Embryonic facial prominence (tissue), 1 donor: ENCODE measurements at regions not wholly inside any gene's neighbourhood (a gene's known extent, or its start where the extent isn't known, plus 50 kb on each side); places are given as distances from the start of the nearest gene placed in this dataset.

ENCODE experiments used
- DNase-seq: peaks from one replicate; pipeline ENCODE4 v3.0.0-alpha.2; 2016; ENCODE audit errors: extremely low spot score

DNA sequence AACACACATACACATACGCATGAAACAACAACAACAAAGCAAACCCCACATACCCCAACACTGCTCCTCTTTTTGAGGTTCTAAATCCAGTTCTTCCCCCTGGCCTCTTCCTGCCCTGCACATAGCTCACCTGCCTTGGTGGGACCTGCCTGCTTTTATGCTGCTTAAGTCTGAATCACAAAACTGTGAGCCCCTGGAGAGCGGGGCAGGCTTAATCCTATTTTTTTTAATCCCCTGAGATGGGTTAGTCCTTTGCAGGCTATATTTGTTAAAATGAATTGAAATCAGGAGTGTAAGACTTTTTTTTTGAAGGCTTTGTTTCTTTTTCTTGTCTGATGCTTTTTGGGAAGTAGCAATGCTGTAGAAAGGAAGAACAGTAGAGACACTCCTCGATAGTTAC lies 84.6 kb upstream of the MAX start:
- DNase-seq, result no peak

DNA sequence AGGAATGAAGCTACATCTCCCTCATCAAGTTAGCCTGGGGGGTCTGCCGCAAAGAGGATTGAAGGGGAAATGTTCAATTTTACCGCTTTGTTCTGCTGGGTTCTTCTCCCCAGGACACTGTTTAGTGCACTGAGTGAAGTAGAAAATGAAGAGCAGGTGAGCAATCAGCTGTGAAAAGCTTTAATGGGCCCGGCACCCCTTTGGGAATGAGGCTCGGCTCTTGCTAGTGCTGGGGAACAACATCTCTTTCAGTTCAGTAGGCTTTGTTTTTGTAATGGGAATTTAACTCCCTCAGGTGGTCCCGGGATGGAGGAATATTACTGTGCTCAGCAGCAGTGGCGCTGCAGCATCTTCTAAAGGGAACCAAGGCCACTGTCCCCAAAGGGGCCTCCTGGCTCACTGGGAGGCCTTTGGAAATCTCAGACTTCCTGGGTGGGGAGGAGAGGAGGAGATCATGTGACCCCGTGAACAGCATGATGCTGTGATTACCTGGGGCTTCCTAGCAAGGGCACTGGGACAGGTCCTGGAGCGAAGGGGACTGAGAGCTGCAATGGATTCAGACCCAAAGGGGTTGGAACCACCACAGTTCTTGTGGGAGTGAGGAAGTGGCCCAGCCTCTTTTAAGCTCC lies 85.2 kb upstream of the MAX start:
- no peak for DNase-seq

DNA sequence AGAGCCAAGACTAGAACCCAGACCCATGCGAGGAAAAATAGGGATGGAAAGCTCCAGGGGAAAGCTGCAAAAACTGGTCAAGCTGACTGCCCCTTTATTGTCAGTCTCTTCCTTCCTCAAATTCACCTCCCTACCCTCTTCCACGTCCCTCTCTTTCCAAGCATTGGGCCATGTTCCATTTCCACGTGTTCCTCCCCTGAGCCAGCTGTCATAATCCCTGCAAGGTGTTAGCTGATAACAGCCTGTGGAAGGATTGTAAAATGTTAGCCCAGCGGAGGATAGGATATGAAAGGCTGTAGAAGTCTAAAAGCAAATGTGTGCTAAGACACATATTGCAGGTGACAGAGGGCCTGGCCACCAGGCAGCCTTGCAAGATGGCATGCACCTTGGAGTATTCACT lies 88.0 kb upstream of the MAX start:
- DNase-seq, result no peak

DNA sequence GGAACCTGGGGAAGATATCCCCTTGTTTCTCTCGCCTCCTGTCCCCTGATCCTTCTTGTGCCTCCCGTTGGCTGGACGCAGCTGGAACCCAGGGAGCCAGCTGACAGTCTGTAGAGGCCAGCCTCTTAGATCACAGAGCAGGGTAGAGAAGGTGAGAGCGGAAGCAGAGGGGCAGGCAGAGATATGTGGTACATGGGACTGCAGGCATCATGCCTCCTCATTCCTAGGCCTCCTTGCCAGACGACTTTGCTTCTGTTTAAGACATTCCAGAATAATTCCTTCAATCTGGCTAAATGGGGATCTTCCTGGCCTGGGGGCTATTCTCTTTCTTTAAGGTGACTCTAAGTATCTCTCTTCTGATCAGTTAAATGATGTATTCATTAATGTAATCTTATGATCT lies 89.4 kb upstream of the MAX start:
- DNase-seq, result no peak

DNA sequence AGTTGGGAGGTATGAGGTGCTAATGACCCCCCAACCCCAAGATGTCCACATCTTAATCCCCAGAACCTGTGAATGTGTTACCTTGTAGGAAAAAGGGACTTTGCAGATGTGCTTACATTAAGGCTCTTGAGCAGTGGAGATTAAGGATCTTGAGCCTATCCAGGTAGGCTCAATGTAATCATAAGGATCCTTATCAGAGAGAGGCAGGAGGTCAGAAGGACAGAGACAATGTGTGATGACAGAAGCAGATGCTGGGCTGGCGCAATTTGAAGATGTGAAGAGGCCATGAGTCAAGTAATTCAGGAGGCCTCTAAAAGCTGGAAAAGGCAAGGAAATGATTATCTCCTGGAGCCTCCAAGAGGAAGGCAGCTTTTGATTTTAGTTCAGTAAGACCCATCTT lies 90.4 kb upstream of the MAX start:
- DNase-seq, result no peak

DNA sequence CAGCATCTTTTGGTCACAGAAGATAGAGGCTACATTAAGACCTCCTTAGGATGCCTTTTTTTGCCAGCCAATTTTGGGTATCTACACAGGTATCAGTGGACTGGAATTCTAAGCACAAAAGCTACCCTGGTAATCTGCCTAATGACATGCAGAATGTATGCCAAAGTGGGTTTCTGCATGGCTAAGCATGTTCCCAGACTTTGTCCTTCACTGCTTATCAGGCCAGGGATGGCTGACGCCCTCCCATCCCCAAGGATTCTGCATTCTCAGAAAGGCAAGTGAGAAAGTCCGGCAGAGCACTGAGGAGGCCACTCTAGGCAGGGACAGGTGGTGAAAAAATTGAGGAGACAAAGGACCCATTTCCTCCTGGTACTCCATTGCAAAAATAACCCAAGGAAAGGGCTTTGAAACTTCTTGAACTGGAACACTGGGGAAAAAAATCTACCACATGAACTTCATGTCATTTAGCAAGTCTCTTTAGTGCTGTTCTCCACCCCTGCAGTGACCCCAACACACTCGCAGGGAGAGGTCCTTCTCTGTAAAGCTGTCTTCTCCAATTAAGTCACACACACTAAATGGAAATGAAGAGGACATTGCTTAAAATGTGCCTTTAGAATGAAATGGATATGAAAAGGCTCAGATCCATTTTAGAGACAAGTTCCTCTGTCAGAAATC lies 91.7 kb upstream of the MAX start:
- no peak for DNase-seq

DNA sequence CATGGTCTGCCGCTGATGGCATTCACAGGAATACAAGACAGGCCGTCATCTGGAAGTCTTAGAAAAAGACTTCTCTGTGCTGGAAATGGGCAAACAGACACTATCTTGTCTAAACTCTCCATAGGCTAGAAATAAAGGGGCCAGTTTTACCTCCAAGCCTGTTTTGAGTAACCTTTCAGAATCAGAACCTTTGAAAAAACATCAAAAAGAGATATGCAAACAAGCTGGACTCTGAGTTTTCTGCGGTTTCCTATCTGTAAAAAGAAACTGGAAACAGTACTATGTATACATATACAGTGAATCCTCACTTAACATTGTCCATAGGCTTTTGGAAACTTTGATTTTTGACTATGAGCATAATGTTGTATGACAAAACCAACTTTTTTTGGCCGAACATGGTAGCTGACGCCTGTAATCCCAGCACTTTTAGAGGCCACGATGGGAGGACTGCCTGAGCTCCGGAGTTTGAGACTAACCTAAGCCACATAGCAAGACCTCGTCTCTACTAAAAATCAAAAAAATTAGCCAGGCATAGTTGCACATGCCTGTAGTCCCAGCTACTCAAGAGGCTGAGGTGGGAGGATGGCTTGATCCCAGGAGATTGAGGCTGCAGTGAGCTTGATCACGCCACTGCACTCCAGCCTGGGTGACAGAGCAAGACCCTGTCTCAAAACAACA lies 92.9 kb upstream of the MAX start:
- no peak for DNase-seq

DNA sequence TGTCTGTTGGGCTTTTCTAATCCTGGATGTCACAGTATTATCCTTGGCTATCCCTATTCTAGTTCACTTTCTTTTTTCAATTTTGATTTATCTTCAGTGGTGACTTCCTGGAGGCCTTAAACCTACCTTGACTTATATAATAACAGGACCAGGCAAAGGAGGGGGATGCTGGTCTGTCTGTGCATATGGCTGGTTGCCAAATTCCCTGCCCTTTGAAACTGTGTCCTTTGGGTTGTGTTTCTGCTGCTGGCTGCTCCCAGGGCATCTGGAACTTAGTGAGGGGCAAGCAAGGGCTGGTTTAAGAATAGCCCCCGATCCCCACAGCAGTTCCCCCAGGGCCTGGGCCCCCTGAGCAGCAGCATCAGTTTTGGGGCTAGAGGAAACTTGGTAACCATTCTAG lies 96.0 kb upstream of the MAX start:
- no peak for DNase-seq

DNA sequence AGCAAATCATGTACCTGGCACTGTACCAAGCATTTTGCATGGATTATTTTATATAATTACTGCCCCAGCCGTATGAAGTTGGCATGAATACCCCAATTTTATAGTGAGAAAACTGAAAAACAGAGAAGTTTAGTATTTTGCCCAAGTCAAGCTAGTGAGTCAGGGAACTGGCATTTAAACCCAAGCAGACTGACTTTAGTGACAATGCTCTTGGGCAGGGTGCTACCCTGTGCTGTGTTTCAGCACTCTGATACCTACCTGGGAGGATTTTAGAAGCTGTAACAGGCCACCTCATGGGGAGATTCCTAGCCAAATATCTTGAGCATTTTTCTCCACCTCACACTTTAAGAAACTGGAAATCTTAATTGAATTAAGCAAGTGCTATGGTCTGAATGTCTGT lies 98.1 kb upstream of the MAX start:
- no peak for DNase-seq

DNA sequence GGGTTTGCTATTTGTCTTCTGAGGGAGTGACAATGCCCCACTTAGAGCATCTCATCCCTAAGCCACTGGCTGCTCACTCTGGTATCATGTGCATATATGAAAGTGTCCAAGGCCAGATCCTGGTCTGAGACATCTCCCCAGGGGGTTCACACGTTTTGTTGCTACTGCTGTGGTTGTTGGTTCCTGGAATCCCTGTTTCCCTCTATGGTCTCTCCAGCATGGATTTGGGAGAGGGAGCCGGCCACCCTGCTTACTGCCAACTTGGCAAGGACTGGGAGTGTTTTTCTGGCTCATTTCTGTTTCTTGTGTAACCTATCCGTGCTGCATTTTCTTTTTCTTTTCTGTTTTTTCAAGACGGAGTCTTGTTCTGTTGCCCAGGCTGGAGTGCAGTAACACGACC lies 101.3 kb upstream of the MAX start:
- no peak for DNase-seq

DNA sequence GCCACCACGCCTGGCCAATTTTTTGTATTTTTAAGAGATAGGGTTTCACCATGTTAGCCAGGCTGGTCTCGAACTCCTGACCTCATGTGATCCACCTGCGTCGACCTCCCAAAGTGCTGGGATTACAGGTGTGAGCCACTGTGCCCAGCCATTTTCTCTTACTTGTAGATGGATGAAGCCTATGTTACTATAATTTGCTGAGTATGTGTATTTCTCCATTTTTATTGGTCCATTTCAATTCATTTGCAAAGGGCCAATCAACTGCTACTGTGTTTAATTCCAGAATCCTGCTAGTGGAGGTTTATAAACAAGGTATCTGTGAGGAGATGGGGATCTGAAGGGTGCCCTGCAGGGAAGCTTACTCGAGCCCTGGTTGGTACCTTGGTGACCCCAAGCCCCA lies 101.7 kb upstream of the MAX start:
- DNase-seq, result no peak

DNA sequence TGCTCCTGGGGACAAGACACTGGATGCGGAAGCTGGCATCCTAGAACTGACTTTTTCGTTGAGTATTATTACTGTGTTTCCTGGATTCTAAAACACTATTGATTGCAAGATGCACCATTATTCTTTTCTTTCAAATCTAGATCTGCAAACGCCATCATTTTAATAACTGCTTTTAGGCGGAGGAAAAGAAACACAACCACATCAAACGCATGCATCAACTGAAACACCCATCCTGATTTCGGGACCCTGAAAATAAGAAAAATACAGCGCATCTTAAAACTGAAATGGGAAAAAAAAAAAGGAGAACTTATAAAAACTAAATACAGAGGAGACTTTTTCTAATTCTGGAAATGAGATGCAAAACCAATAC lies 103.7 kb upstream of the MAX start:
- DNase-seq, result no peak

DNA sequence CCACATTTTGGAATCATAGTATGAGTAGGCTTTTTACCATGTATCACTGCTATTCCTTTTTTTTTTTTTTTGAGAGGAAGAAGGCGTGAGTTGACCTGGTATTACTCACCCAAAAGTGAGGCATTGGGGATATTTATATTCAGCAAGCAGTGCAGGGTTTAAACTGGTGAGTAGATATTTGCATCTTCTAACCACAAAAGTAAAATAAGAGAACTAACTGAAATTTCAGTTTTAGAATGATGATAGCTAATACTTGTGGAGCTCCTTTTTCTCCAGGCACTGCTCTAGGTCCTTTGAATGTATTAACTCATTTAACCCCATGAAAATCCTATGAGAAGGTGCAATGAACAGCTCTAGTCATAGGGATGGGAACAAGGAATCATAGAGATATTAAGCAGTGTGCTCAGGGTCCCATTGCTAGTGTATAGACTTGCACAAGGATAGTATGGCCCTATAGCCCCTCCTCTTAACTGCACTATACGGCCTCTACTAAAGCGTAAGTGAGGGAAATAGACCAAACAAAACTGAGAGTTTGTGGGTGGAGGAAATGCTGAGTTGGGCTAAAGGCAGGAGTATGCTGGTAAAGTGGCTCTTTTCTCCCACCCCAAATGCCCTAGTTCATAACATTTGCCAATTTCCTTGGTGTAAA lies 104.3 kb upstream of the MAX start:
- no peak for DNase-seq

DNA sequence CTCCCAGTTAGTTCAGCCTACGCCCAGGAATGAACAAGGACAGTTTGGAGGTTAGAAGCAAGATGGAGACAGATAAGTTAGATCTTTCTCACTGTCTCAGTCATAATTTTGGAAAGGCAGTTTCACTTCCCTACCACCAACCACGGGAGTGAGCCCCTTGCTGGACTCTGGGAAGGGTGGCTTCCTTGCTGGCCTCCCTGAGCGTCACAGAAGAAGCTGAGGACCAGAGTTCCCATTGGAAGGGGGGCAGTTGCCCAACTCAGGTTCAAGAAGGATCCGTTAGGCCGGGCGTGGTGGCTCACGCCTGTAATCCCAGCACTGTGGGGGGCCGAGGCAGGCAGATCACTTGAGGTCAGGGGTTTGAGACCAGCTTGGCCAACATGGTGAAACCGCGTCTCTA lies 106.2 kb upstream of the MAX start:
- no peak for DNase-seq

DNA sequence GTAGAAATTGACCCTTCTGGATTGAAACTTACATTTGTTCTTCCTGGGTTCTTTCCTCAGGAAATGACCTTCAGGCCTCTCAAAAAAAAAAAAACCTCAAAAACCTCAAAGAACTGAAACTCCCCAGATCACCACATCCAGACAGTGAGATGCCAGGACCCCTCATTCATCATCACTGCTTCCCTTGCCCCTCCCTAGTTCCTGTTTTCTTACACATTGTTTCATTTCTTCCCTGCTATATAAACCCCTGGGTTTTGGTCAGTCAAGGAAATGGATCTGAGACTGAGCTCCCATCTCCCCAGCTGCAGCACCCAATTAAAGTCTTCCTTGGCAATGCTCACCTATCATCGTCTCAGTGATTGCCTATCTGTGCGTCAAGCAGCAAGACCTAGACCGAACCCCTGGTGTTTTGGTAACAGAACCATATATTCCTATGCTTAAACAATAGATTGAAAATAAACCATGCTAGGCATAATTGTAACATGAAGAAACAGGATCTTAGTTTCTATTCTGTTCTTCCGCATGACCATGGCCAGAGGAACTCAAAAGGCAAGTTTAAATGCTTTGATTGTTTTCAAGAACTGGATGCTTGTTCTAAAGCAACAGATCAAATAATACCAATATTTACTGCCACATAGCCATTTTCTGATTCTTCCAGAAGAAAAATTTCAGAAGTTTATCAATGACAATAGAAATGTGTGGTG lies 108.0 kb upstream of the MAX start:
- DNase-seq, result no peak

DNA sequence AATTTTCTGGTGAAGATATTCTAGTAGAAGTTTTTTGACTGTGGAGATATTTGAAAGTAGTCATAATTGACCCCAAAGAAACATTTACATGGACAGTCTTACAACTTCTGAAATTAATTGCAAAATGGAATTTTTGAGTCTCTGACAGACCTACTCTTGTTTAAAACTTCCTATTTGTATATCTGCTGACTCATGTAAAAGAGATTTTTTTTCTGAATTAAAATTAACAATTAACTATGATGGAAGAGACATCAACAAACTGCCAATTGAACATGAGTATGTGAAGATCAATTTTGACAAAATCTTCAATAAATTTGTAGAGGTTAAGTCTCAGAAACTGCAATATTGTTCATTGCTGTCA lies 108.5 kb upstream of the MAX start:
- DNase-seq, result no peak

DNA sequence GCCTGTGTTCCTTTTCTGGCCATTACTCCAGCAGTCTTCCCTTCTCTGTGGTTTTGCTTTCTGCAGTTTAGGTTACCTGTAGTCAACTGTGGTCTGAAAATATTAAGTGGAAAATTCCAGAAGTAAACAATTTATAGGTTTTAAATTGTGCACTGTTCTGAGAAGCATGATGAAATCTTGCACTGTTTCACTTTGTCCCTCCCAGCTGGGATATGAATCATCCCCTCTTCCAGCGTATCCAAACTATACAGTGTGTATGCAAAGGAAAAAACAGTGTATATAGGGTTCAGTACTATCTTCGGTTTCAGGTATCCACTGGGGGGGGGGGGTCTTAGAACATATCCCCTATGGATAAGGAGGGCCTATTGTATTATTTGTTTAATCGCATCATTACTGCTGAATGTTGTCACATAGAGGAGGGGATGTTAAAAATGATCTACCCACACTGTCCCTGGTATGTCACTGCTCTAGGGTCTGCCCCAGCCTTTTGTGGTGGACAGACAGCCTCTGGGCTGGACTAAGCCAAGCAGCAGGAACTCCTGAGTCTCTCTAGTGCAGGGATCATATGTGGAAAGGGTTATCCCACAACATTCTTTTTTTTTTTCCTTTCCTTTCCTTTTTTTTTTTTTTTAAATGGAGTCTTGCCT lies 109.1 kb upstream of the MAX start:
- no peak for DNase-seq

DNA sequence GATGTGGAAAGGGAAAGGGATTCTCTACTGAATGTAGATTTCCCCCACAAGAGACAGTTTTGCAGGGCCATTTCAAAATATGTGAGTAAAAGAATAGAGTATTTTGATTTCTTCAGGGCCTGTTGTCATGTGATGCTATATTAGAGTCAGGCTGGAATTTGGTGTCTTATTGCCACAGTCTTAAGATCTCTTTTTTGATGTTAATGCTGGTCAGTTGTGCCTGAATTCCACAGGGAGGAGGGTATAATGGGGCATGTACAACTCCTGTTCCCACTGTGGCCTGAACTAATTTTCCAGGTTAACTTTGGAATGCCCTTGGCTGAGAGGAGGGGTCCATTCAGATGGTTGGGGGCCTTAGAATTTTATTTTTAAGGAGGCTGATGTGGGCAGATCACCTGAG lies 111.0 kb upstream of the MAX start:
- no peak for DNase-seq

DNA sequence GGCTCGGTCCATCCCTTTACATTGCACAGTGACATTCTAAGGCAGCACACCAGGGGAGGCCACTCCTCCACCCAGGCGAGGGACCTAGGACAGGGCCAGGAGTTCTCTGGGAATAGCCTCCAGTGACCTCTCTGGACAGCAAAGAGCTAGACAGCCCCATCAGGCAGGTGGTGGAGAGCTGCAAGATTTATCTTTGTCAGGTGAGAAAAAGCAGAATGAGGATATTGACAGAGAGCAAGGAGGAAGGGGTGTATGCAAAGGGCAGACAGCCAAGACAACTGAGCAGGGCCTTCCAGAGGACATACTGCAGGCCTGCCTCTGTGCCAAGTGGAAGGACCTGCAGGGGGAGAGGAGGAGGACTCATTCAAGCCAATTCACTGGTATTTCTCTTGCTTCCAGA lies 112.4 kb upstream of the MAX start:
- no peak for DNase-seq

DNA sequence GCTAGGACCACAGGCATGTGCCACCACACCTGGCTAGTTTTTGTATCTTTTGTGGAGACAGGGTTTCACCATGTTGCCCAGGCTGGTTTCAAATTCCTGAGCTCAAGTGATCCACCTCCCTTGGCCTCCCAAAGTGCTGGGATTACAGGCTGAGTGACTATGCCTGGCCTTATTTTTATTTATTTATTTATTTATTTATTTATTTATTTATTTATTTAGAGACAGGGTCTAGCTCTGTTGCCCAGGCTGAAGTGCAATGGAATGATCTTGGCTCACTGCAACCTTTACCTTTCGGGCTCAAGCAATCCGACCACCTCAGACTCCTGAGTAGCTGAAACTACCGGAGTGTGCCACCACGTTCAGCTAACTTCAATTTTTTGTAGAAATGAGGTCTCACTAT lies 117.0 kb upstream of the MAX start:
- DNase-seq, result no peak

DNA sequence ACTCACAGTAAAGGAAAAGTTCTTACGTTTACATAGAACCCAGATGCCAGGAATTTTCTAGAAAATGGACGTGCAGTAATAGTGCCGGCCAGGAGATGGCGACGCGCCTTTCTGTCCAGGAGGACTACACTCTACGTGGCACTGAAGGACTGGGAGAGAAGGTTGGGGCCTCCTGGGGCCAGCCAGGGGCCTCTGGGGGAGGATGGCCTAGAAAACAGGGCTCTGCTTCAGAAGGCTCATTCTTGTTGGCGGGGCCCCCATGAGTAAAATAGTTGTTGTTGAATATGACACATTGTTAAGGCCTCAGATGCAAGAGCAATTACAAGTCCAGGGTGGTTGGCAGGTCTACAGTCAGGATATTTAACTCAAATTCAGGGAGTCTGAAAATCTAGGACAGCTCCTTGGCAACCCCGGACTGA lies 120.1 kb upstream of the MAX start:
- DNase-seq, result no peak

DNA sequence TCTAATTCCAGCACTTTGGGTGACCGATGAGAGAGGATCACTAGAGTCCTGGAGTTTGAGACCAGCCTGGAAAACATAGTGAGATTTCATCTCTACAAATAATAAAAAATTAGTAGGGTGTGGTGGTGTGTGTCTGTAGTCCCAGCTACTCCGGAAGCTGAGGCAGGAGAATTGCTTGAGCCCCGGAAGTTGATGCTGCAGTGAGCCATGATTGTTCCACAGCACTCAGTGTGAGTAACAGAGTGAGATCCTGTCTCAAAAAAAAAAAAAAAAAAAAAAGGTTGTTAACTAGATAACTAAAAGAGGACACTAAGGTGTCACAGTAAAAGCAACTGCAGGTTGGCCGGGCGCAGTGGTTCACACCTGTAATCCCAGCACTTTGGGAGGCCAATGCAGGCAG lies 121.3 kb upstream of the MAX start:
- no peak for DNase-seq
